ENCODE measurements at regions not wholly inside any gene's neighbourhood (a gene's known extent, or its start where the extent isn't known, plus 50 kb on each side); places are given as distances from the start of the nearest gene placed in this dataset.

DNA sequence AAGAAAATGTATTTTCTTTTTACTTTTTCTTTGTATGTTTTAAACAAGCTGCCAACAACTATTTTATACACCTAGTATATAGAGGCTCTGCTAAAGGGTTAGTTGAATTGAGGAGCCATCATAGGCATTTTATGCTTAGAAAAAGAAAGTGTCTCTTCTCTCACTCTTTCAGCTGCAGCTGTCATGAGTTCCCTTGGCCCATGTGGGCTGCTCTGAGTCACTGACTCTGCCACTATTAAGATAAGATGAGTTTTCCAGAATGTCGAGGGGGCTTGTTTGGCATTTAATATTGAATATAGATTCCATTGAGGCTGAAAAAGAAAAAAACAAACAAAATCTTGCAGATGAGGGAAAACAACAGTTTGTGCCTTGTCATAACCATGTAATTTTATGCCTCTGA, 126.0 kb upstream of the PAQR3 start:
- H3K27me3 ChIP-seq: no peaks in the 10 kb centered on the region
- TF ChIP-seq, protein P1, sequence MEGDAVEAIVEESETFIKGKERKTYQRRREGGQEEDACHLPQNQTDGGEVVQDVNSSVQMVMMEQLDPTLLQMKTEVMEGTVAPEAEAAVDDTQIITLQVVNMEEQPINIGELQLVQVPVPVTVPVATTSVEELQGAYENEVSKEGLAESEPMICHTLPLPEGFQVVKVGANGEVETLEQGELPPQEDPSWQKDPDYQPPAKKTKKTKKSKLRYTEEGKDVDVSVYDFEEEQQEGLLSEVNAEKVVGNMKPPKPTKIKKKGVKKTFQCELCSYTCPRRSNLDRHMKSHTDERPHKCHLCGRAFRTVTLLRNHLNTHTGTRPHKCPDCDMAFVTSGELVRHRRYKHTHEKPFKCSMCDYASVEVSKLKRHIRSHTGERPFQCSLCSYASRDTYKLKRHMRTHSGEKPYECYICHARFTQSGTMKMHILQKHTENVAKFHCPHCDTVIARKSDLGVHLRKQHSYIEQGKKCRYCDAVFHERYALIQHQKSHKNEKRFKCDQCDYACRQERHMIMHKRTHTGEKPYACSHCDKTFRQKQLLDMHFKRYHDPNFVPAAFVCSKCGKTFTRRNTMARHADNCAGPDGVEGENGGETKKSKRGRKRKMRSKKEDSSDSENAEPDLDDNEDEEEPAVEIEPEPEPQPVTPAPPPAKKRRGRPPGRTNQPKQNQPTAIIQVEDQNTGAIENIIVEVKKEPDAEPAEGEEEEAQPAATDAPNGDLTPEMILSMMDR (IDR thresholded peaks at IDR 0.05): no peak

DNA sequence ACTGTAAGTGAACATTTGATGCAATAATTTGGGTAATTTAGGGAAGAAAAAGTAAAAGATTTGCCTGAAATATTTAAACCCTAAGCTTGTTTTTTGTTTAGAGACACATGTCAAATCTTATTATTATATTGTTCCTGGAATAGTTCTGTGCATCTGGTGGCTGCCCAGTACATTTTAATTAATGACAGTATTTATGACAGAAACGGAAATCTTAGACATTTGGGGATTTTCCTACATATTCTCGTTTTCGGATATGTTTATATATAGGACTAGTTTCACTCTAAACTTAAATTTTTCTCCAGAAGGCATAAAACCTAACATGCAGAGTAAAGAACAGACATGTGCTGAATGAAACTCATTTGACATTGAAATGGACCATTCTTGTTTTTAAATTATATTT, 125.6 kb upstream of the PAQR3 start:
- Histone ChIP-seq H3K4me1 (replicated peaks in 1 of 2) (no peaks in the 10 kb centered on the region), H3K27me3 (no peaks in the 10 kb centered on the region), H3K27ac (no peak overlapping the region), H3K36me3 (replicated peaks in 1 of 2) (no peaks in the 10 kb centered on the region), H3K4me3 (no peak overlapping the region), H3K9me3 (replicated peaks in 1 of 3) (no peaks in the 10 kb centered on the region)
- intact Hi-C loops (cut with DNase I): no loop called here
- WGBS, 4 donors: 44 to 63% (median 51%) methylated on average over 3 of the region's 3 CpGs
- DNase-seq: no peak
- TF ChIP-seq, protein P1 (IDR thresholded peaks at IDR 0.05): no peak
- no peak for TF ChIP-seq POLR2A (IDR thresholded peaks at IDR 0.05)

More for the DNA sequence above, 126.0 kb upstream of the PAQR3 start:
- Histone ChIP-seq H3K36me3 (replicated peaks in 1 of 2) (no peaks in the 10 kb centered on the region), H3K9me3 (replicated peaks in 1 of 3) (no peaks in the 10 kb centered on the region), H3K27ac (no peak overlapping the region), H3K4me3 (no peak overlapping the region), H3K4me1 (replicated peaks in 1 of 2) (no peaks in the 10 kb centered on the region)
- no peak for DNase-seq
- WGBS, 4 donors: 16 to 24% (median 18%) methylated on average over 1 of the region's 1 CpG
- intact Hi-C loops (cut with DNase I): no loop called here

- H3K36me3 ChIP-seq (replicated peaks in 1 of 2): no peaks in the 10 kb centered on the region
- no peaks in the 10 kb centered on the region for H3K27me3 ChIP-seq
- WGBS, 4 donors: 81 to 86% (median 85%) methylated on average over 4 of the region's 4 CpGs
- H3K9me3 ChIP-seq (replicated peaks in 1 of 3): no peaks in the 10 kb centered on the region
- intact Hi-C loops (cut with DNase I): no loop called here
- no peak for DNase-seq
- H3K4me1 ChIP-seq (replicated peaks in 1 of 2): no peaks in the 10 kb centered on the region
- TF ChIP-seq, protein P1 (IDR thresholded peaks at IDR 0.05): no peak
- TF ChIP-seq POLR2A (IDR thresholded peaks at IDR 0.05): no peak
- no peak overlapping the region for H3K4me3 ChIP-seq
- no peak overlapping the region for H3K27ac ChIP-seq
These were observed 120.6 kb upstream of the PAQR3 start for GRCh38 chr4:79059631-79060399.

- Histone ChIP-seq H3K9me3 (replicated peaks in 1 of 3) (no peaks in the 10 kb centered on the region), H3K4me3 (no peak overlapping the region), H3K27me3 (no peaks in the 10 kb centered on the region), H3K4me1 (replicated peaks in 1 of 2) (no peaks in the 10 kb centered on the region), H3K27ac (no peak overlapping the region), H3K36me3 (replicated peaks in 1 of 2) (no peaks in the 10 kb centered on the region)
- WGBS, 4 donors: 52 to 81% (median 70%) methylated on average over 2 of the region's 2 CpGs
- TF ChIP-seq POLR2A (IDR thresholded peaks at IDR 0.05): no peak
- TF ChIP-seq, protein P1 (IDR thresholded peaks at IDR 0.05): no peak
- no peak for DNase-seq
- intact Hi-C loops (cut with DNase I): no loop called here
These were observed 118.5 kb upstream of the PAQR3 start for GRCh38 chr4:79057772-79058171.
